ENCODE measurements at regions not wholly inside any gene's neighbourhood (a gene's known extent, or its start where the extent isn't known, plus 50 kb on each side); places are given as distances from the start of the nearest gene placed in this dataset.

DNA sequence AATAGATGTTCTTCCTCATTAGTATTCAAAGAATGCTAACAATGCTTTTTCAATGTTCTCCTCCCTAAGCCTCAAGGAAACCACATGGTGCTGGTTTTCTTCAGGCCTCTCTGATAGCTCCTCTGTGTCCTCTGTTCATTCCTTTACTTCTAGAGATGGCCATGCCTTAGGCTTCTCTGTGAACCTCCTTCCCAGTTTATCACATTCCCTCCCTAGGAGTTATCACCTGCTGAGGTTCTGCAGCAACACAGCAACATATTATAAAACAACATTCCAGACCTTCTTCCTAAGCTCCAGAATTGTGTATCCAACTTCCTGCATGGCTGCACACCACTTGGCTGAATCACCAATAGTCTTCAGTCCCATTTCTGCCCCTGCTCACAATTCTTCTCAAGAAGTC is 325.5 kb downstream of the IRS1 start:
- Histone ChIP-seq H3K27ac (no peak overlapping the region), H3K4me3 (no peak overlapping the region), H3K36me3 (no peaks in the 10 kb centered on the region), H3K27me3 (replicated peaks; ENCODE audit: insufficient read depth) (no peaks in the 10 kb centered on the region), H3K4me1 (replicated peaks) (no peaks in the 10 kb centered on the region), H3K9me3 (no peaks in the 10 kb centered on the region)
- intact Hi-C loops (cut with DNase I) = no loop called here
- DNase-seq (ENCODE audit: low spot score) = no peak
- TF ChIP-seq POLR2AphosphoS5 (IDR thresholded peaks at IDR 0.05) = no peak
- TF ChIP-seq, protein P1, sequence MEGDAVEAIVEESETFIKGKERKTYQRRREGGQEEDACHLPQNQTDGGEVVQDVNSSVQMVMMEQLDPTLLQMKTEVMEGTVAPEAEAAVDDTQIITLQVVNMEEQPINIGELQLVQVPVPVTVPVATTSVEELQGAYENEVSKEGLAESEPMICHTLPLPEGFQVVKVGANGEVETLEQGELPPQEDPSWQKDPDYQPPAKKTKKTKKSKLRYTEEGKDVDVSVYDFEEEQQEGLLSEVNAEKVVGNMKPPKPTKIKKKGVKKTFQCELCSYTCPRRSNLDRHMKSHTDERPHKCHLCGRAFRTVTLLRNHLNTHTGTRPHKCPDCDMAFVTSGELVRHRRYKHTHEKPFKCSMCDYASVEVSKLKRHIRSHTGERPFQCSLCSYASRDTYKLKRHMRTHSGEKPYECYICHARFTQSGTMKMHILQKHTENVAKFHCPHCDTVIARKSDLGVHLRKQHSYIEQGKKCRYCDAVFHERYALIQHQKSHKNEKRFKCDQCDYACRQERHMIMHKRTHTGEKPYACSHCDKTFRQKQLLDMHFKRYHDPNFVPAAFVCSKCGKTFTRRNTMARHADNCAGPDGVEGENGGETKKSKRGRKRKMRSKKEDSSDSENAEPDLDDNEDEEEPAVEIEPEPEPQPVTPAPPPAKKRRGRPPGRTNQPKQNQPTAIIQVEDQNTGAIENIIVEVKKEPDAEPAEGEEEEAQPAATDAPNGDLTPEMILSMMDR (IDR thresholded peaks at IDR 0.05) = no peak
- TF ChIP-seq POLR2A (IDR thresholded peaks at IDR 0.05) = no peak

DNA sequence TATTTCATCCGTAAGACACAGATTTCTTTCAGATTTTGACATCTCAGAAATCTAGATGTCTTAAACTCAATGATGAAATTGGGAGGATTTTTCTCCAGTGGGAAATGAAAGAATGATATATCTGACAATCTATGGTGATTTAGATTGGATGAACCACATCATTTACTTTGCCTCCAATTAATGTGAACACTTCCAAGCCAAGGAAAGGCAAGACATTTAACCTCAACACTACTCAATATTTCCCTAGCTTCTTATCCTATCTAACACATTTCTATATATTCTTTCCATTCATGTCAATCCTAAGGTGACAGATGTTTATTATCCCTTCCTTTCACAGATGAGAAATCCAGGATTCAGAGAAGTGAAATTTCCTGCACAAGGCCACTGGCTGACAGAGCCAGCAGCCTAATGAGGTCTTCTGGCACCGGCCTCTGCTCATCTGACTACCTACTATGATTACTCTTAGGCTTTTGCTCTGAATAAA is 327.6 kb downstream of the IRS1 start:
- no peaks in the 10 kb centered on the region for H3K36me3 ChIP-seq
- intact Hi-C loops (cut with DNase I) = no loop called here
- no peak for DNase-seq (ENCODE audit: low spot score)
- H3K27me3 ChIP-seq (replicated peaks; ENCODE audit: insufficient read depth) = no peaks in the 10 kb centered on the region
- H3K4me1 ChIP-seq (replicated peaks) = no peaks in the 10 kb centered on the region
- H3K4me3 ChIP-seq = no peak overlapping the region
- 71% methylated on average over 2 of the region's 2 CpGs for WGBS
- TF ChIP-seq, protein P1 (IDR thresholded peaks at IDR 0.05) = no peak
- TF ChIP-seq POLR2A (IDR thresholded peaks at IDR 0.05) (no peak), POLR2AphosphoS5 (IDR thresholded peaks at IDR 0.05) (no peak)
- no peaks in the 10 kb centered on the region for H3K9me3 ChIP-seq
- H3K27ac ChIP-seq = no peak overlapping the region

DNA sequence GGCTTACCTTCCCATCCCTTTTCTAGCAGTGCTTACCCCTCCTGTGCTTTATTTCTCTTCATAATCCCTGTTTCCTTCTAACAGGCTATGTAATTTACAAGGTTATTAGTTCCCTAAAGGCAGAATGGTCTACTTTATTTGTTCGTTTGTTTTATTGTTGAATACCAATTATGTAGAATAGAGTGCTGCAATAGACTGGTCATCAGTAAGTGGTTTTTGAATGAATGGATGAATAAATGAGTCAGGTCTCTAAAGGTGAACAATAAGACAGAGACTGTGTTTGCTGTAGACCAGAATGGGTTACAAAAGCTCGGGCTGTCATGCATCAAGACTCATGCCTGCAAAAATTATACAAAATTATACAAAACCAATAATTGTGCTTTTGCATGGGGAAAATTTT is 332.0 kb downstream of the IRS1 start:
- intact Hi-C loops (cut with DNase I) = no loop called here
- no peaks in the 10 kb centered on the region for H3K9me3 ChIP-seq
- no peak overlapping the region for H3K27ac ChIP-seq
- WGBS = 88% methylated on average over 2 of the region's 2 CpGs
- H3K36me3 ChIP-seq = no peaks in the 10 kb centered on the region
- DNase-seq (ENCODE audit: low spot score) = no peak
- H3K27me3 ChIP-seq (replicated peaks; ENCODE audit: insufficient read depth) = no peaks in the 10 kb centered on the region
- TF ChIP-seq POLR2A (IDR thresholded peaks at IDR 0.05) = no peak
- H3K4me1 ChIP-seq (replicated peaks) = no peaks in the 10 kb centered on the region
- no peak overlapping the region for H3K4me3 ChIP-seq

DNA sequence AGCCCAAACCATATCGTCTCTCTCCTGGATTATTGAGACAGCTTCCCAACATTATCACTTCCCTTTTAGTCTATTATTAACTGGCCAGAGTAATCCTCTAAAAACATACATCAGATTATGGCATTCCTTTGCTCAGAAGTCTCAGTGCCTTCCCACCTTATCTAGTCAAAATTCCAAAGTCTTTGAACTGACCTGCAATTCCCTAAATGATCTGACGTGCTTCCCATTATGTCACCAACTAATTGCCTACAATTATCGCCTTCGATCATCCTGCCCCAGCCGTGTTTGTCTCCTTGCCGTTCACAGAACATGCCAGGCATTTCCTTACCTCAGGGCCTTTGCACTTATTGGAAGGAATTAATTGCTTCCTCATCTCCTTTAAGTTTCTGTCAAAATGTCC is 332.4 kb downstream of the IRS1 start:
- no peaks in the 10 kb centered on the region for H3K4me1 ChIP-seq (replicated peaks)
- H3K27ac ChIP-seq = no peak overlapping the region
- TF ChIP-seq POLR2A (IDR thresholded peaks at IDR 0.05) = no peak
- no peak for TF ChIP-seq POLR2AphosphoS5 (IDR thresholded peaks at IDR 0.05)
- TF ChIP-seq, protein P1 (IDR thresholded peaks at IDR 0.05) = no peak
- no peak for DNase-seq (ENCODE audit: low spot score)
- no peaks in the 10 kb centered on the region for H3K9me3 ChIP-seq
- intact Hi-C loops (cut with DNase I) = no loop called here
- H3K36me3 ChIP-seq = no peaks in the 10 kb centered on the region
- no peaks in the 10 kb centered on the region for H3K27me3 ChIP-seq (replicated peaks; ENCODE audit: insufficient read depth)
- WGBS = 74% methylated on average over 6 of the region's 6 CpGs
- no peak overlapping the region for H3K4me3 ChIP-seq

DNA sequence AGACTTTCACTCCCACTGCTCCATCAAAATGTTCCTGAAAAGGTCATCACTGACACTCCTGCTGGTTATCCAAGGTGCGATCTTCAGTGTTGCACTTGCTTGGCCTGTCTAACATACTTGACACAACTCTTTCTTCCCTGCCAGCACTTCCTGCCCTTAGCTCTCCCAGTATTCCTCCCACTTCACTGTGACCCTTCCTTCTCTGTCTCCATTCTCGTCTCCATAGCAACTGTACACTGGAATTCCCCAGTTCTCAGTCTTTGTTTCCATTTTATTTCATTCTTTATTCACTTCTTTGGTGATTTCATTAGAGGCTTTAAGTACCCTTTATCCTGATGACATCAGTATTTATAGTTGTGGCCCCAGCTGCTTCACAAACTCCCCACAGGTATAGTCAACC is 333.0 kb downstream of the IRS1 start:
- intact Hi-C loops (cut with DNase I) = no loop called here

More for the DNA sequence above, 333.0 kb downstream of the IRS1 start:
- 75% methylated on average over 2 of the region's 2 CpGs for WGBS
- H3K9me3 ChIP-seq = no peaks in the 10 kb centered on the region
- DNase-seq (ENCODE audit: low spot score) = no peak
- H3K27ac ChIP-seq = no peak overlapping the region
- H3K27me3 ChIP-seq (replicated peaks; ENCODE audit: insufficient read depth) = no peaks in the 10 kb centered on the region
- TF ChIP-seq POLR2AphosphoS5 (IDR thresholded peaks at IDR 0.05) (no peak), POLR2A (IDR thresholded peaks at IDR 0.05) (no peak)
- TF ChIP-seq, protein P1 (IDR thresholded peaks at IDR 0.05) = no peak
- H3K4me3 ChIP-seq = no peak overlapping the region
- no peaks in the 10 kb centered on the region for H3K4me1 ChIP-seq (replicated peaks)
- no peaks in the 10 kb centered on the region for H3K36me3 ChIP-seq
